ENCODE measurements at regions not wholly inside any gene's neighbourhood (a gene's known extent, or its start where the extent isn't known, plus 50 kb on each side); places are given as distances from the start of the nearest gene placed in this dataset.

DNA sequence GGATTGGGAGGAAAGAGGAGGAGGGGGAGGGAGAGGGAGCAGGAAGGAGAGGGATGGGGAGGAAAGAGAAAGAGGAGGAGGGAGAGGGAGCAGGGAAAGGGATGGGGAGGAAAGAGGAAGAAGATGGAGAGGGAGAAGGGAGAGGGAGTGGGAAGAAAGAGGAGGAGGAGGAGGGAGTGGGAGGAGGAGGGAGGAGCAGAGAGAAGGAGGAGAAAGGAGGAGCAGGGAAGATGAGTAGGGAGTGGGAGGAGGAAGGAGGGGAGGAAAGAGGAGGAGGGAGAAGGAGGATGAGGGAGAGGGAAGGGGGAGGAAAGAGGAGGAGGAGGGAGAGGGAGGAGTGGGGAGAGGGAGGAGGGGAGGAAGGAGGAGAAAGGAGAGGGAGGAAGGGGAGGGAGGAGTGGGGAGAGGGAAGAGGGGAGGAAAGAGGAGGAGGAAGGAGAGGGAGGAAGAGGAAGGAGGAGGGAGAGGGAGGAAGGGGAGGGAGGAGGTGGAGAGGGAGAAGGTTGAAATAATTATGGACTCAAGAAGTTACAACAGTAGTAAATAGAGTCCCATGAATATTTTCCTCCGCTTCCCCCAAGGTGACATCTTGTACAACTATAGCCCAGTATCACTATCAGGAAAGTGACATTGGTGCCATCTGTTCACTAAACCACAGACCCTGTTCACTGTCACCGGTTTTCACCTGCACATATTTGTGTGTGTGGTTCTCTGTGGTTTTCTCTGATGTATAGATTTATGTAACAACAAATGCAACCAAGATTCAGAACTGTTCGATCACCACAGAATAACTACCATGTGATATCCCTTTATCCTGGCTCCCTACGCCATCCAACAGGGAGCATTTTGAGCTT lies 325.3 kb upstream of the EEF2KMT start:
- DNase-seq = no peak
- TF ChIP-seq, protein P1, sequence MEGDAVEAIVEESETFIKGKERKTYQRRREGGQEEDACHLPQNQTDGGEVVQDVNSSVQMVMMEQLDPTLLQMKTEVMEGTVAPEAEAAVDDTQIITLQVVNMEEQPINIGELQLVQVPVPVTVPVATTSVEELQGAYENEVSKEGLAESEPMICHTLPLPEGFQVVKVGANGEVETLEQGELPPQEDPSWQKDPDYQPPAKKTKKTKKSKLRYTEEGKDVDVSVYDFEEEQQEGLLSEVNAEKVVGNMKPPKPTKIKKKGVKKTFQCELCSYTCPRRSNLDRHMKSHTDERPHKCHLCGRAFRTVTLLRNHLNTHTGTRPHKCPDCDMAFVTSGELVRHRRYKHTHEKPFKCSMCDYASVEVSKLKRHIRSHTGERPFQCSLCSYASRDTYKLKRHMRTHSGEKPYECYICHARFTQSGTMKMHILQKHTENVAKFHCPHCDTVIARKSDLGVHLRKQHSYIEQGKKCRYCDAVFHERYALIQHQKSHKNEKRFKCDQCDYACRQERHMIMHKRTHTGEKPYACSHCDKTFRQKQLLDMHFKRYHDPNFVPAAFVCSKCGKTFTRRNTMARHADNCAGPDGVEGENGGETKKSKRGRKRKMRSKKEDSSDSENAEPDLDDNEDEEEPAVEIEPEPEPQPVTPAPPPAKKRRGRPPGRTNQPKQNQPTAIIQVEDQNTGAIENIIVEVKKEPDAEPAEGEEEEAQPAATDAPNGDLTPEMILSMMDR (IDR thresholded peaks at IDR 0.05) = no peak
- H3K4me1 ChIP-seq = no peaks in the 10 kb centered on the region

DNA sequence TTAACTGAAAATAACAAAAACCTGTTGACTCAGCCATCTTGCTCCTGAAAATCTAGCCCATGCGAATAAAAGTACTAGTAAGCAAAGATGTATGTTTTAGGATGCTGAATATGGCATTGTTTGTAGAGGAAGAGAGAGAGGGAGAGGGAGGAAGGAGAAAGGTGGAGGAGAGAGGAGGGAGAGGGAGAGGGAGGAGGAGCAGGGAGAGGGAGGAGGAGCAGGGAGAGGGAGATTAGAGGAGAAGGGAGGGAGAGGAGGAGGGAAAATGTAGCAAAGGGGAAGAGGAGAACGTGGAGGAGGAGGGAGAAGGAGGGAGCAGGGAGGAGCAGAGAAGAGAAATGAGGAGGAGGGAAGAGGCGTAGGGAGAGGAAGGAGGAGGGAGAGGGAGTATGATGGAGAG lies 324.5 kb upstream of the EEF2KMT start:
- Histone ChIP-seq H3K9ac (ENCODE audit: low read depth in 2 of 2, low read length in 2 of 2) (no peak overlapping the region), H3K9me3 (no peaks in the 10 kb centered on the region), H3K4me3 (no peak overlapping the region), H3K4me1 (no peaks in the 10 kb centered on the region), H3K27ac (no peak overlapping the region), H3K36me3 (no peaks in the 10 kb centered on the region), H3K27me3 (no peaks in the 10 kb centered on the region)
- no peak for DNase-seq
- intact Hi-C loops (cut with DNase I) = no loop called here
- TF ChIP-seq, protein P1 (IDR thresholded peaks at IDR 0.05) = no peak

More for the DNA sequence above, 325.3 kb upstream of the EEF2KMT start:
- no peak overlapping the region for H3K9ac ChIP-seq (ENCODE audit: low read depth in 2 of 2, low read length in 2 of 2)
- H3K36me3 ChIP-seq = no peaks in the 10 kb centered on the region
- H3K4me3 ChIP-seq = no peak overlapping the region
- H3K27me3 ChIP-seq = no peaks in the 10 kb centered on the region
- no peaks in the 10 kb centered on the region for H3K9me3 ChIP-seq
- H3K27ac ChIP-seq = no peak overlapping the region
- intact Hi-C loops (cut with DNase I) = no loop called here

GRCh38 chr16:5416013-5416412 lies 318.4 kb upstream of the EEF2KMT start:
- no peak overlapping the region for H3K27ac ChIP-seq
- H3K4me1 ChIP-seq = no peaks in the 10 kb centered on the region
- no peak for DNase-seq
- no peaks in the 10 kb centered on the region for H3K9me3 ChIP-seq
- H3K27me3 ChIP-seq = no peaks in the 10 kb centered on the region
- TF ChIP-seq, protein P1 (IDR thresholded peaks at IDR 0.05) = no peak
- no peak overlapping the region for H3K4me3 ChIP-seq
- no peaks in the 10 kb centered on the region for H3K36me3 ChIP-seq
- intact Hi-C loops (cut with DNase I) = no loop called here
- H3K9ac ChIP-seq (ENCODE audit: low read depth in 2 of 2, low read length in 2 of 2) = no peak overlapping the region

- TF ChIP-seq, protein P1 (IDR thresholded peaks at IDR 0.05) = no peak
- Histone ChIP-seq H3K4me3 (no peak overlapping the region), H3K27me3 (no peaks in the 10 kb centered on the region), H3K9ac (ENCODE audit: low read depth in 2 of 2, low read length in 2 of 2) (no peak overlapping the region), H3K36me3 (no peaks in the 10 kb centered on the region), H3K4me1 (no peaks in the 10 kb centered on the region), H3K9me3 (no peaks in the 10 kb centered on the region), H3K27ac (no peak overlapping the region)
- DNase-seq = no peak
- intact Hi-C loops (cut with DNase I) = no loop called here
Observed at GRCh38 chr16:5415123-5415522, 317.5 kb upstream of the EEF2KMT start.

GRCh38 chr16:5412731-5413130 lies 315.1 kb upstream of the EEF2KMT start:
- Histone ChIP-seq H3K9me3 (no peaks in the 10 kb centered on the region), H3K27ac (no peak overlapping the region), H3K36me3 (no peaks in the 10 kb centered on the region), H3K9ac (ENCODE audit: low read depth in 2 of 2, low read length in 2 of 2) (no peak overlapping the region), H3K4me3 (no peak overlapping the region), H3K27me3 (no peaks in the 10 kb centered on the region), H3K4me1 (no peaks in the 10 kb centered on the region)
- intact Hi-C loops (cut with DNase I) = no loop called here
- TF ChIP-seq, protein P1 (IDR thresholded peaks at IDR 0.05) = no peak
- no peak for DNase-seq

All from colonic mucosa (tissue), 4 donors.